ENCODE measurements at regions not wholly inside any gene's neighbourhood (a gene's known extent, or its start where the extent isn't known, plus 50 kb on each side); places are given as distances from the start of the nearest gene placed in this dataset.

GRCh38 chr9:19701274-19701673 is 87.6 kb downstream of the SLC24A2 start:
- DNase-seq = no peak
- no peak for ATAC-seq
- no peak overlapping the region for H3K27ac ChIP-seq
- H3K4me3 ChIP-seq = no peak overlapping the region
- intact Hi-C loops (cut with DNase I) = no loop called here
- no peaks in the 10 kb centered on the region for H3K36me3 ChIP-seq
- no peaks in the 10 kb centered on the region for H3K4me1 ChIP-seq
- H3K9me3 ChIP-seq = no peaks in the 10 kb centered on the region
- H3K27me3 ChIP-seq (ENCODE audit: low read depth) = no peaks in the 10 kb centered on the region
- no peak for TF ChIP-seq CTCF (IDR thresholded peaks at IDR 0.05)

DNA sequence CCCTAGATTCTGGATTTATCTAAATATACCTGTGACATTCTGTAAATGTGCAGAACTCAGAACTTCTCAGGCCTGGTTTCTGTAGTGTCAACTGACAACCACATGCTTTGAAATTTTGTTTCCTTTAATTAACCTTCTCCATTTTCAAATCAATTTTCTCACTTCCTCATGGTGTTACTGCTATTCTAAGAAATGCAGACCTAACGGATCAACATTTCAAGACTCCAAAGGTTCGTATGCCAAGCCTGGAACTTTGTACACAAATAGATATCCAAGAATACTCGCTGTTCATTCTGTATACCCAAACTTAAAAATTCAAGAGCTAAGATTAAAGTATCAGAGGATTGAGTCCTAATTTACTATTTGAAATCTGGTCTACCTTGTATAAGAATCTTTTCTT is 88.1 kb downstream of the SLC24A2 start:
- Histone ChIP-seq H3K27me3 (ENCODE audit: low read depth) (no peaks in the 10 kb centered on the region), H3K9me3 (no peaks in the 10 kb centered on the region), H3K36me3 (no peaks in the 10 kb centered on the region), H3K4me1 (no peaks in the 10 kb centered on the region), H3K27ac (no peak overlapping the region), H3K4me3 (no peak overlapping the region)
- DNase-seq (no peak), ATAC-seq (no peak)
- TF ChIP-seq CTCF (IDR thresholded peaks at IDR 0.05) = no peak
- intact Hi-C loops (cut with DNase I) = no loop called here

DNA sequence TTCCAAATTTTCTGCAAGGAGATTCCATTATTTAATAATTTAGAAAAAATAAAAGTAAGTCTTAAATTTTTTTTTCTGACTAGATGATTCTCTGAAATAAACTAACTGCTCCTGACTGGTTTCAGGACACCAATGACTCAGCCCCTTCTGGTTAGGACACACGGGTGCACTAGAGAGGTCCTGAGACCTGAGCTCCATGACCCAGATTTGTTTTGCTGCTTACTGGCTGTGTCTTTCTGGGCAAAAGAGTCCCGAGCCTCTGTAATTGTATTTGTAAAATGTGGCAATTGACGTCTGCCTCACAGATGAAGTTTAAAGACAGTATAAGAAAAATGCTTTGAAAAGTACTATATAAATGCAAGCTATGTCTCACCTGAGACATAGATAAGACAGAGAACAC is 89.1 kb downstream of the SLC24A2 start:
- H3K4me1 ChIP-seq = no peaks in the 10 kb centered on the region
- no peaks in the 10 kb centered on the region for H3K9me3 ChIP-seq
- intact Hi-C loops (cut with DNase I) = no loop called here
- H3K27me3 ChIP-seq (ENCODE audit: low read depth) = no peaks in the 10 kb centered on the region
- H3K36me3 ChIP-seq = no peaks in the 10 kb centered on the region
- DNase-seq (no peak), ATAC-seq (no peak)
- no peak overlapping the region for H3K27ac ChIP-seq
- no peak for TF ChIP-seq CTCF (IDR thresholded peaks at IDR 0.05)
- H3K4me3 ChIP-seq = no peak overlapping the region

GRCh38 chr9:19698960-19699359 is 89.9 kb downstream of the SLC24A2 start:
- Histone ChIP-seq H3K27me3 (ENCODE audit: low read depth) (no peaks in the 10 kb centered on the region), H3K4me1 (no peaks in the 10 kb centered on the region), H3K4me3 (no peak overlapping the region), H3K9me3 (no peaks in the 10 kb centered on the region), H3K27ac (no peak overlapping the region), H3K36me3 (no peaks in the 10 kb centered on the region)
- no peak for DNase-seq
- TF ChIP-seq CTCF (IDR thresholded peaks at IDR 0.05) = no peak
- ATAC-seq = no peak
- intact Hi-C loops (cut with DNase I) = no loop called here

- Histone ChIP-seq H3K4me1 (no peaks in the 10 kb centered on the region), H3K4me3 (no peak overlapping the region), H3K27me3 (ENCODE audit: low read depth) (no peaks in the 10 kb centered on the region), H3K36me3 (no peaks in the 10 kb centered on the region), H3K9me3 (no peaks in the 10 kb centered on the region), H3K27ac (no peak overlapping the region)
- DNase-seq (no peak), ATAC-seq (no peak)
- no peak for TF ChIP-seq CTCF (IDR thresholded peaks at IDR 0.05)
- intact Hi-C loops (cut with DNase I) = no loop called here
These were observed 94.2 kb downstream of the SLC24A2 start for GRCh38 chr9:19694601-19695000.

- no peak overlapping the region for H3K27ac ChIP-seq
- no peak for DNase-seq
- no peak overlapping the region for H3K4me3 ChIP-seq
- intact Hi-C loops (cut with DNase I) = no loop called here
- no peaks in the 10 kb centered on the region for H3K4me1 ChIP-seq
- H3K9me3 ChIP-seq = no peaks in the 10 kb centered on the region
- no peaks in the 10 kb centered on the region for H3K36me3 ChIP-seq
- no peaks in the 10 kb centered on the region for H3K27me3 ChIP-seq (ENCODE audit: low read depth)
- no peak for ATAC-seq
- TF ChIP-seq CTCF (IDR thresholded peaks at IDR 0.05) = no peak
These were observed 98.7 kb downstream of the SLC24A2 start for GRCh38 chr9:19690128-19690527.
